ENCODE measurements at regions not wholly inside any gene's neighbourhood (a gene's known extent, or its start where the extent isn't known, plus 50 kb on each side); places are given as distances from the start of the nearest gene placed in this dataset.

DNA sequence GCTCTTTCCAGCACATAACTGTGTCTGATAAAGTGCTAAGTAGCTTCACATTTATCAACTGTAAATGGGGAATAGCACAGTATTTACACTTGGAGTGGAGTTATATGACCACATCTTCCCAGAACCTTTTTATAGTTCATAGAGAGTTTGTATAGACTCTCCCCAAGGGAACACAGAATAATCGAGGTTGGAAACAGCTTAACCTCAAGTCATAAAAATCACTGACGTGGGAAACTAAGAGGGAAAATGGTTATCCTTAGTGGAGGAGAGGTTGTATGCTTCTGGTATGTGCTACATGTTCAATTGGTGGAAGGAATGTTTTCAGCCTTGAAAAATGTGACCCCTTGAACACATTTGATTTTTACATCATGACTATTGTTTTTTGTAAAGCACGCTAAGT is 167.9 kb upstream of the KIAA1217 start:
- ATAC-seq (ENCODE audit: low FRiP score): no peak
- no peak for TF ChIP-seq CTCF (IDR thresholded peaks at IDR 0.05)
- DNase-seq (ENCODE audit: low spot score): no peak

- no peak for TF ChIP-seq CTCF (IDR thresholded peaks at IDR 0.05)
- DNase-seq (ENCODE audit: low spot score) (no peak), ATAC-seq (ENCODE audit: low FRiP score) (no peak)
Observed at GRCh38 chr10:24041834-24042233, 167.1 kb upstream of the KIAA1217 start.

- DNase-seq (ENCODE audit: low spot score) (no peak), ATAC-seq (ENCODE audit: low FRiP score) (no peak)
- TF ChIP-seq CTCF (IDR thresholded peaks at IDR 0.05): no peak
Observed at GRCh38 chr10:24042884-24043283, 166.1 kb upstream of the KIAA1217 start.

- DNase-seq (ENCODE audit: low spot score) (no peak), ATAC-seq (ENCODE audit: low FRiP score) (no peak)
- no peak for TF ChIP-seq CTCF (IDR thresholded peaks at IDR 0.05)
Observed at GRCh38 chr10:24046060-24046459, 162.9 kb upstream of the KIAA1217 start.

- no peak for DNase-seq (ENCODE audit: low spot score)
- TF ChIP-seq CTCF (IDR thresholded peaks at IDR 0.05): no peak
- ATAC-seq (ENCODE audit: low FRiP score): no peak
Observed at GRCh38 chr10:24047176-24047575, 161.8 kb upstream of the KIAA1217 start.

DNA sequence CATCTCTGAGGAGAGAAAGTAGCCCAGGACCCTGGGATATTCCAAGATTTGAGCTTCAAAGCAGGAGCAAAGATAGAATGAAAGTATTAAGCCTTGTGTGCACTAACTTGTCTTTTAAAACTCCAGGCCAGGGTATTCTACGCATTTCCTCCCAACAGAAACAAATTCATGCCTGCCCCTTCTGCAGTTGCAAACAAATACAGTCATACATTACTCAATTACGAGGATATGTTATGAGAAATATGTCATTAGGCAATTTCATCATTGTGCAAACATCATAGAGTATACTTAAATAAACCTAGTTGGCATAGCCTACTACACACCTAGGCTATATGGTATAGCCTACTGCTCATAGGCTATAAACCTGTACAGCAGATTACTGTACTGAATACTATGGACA is 154.5 kb upstream of the KIAA1217 start:
- TF ChIP-seq CTCF (IDR thresholded peaks at IDR 0.05): no peak
- DNase-seq (ENCODE audit: low spot score) (no peak), ATAC-seq (ENCODE audit: low FRiP score) (no peak)

DNA sequence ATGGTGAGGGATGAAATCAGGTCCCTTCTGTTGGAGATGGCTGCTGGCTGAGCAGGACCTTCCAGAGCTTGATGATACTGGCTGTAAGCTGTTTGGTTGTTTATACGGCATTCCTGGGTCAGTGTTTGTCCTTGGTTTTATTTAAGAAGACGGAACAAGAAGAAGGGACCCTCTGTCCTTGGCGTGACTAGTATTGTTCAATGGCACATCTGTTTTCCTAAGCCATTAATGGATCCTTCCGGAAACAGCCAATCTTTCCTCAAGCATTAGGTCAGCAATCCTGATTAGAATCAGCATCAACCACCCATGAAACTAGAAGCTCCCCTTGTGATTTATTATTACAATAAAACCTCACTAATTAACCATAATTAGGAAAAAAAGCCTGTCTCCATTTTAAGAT is 128.7 kb upstream of the KIAA1217 start:
- ATAC-seq (ENCODE audit: low FRiP score) (no peak), DNase-seq (ENCODE audit: low spot score) (no peak)
- no peak for TF ChIP-seq CTCF (IDR thresholded peaks at IDR 0.05)
